CD4-positive, alpha-beta T cell treated with Interleukin-15 for 1 hour (primary cell): ENCODE measurements at regions not wholly inside any gene's neighbourhood (a gene's known extent, or its start where the extent isn't known, plus 50 kb on each side); places are given as distances from the start of the nearest gene placed in this dataset.
"Not testable (repeated sequence)": the region's sequence is repeated elsewhere in the genome, so short reads cannot be mapped to it uniquely, and the experiment has no call there.

Experiments
- DNase-seq: peaks from one replicate; pipeline ENCODE4 v3.0.0-alpha.2; 2020

GRCh38 chr20:26091921-26092320, 395.3 kb upstream of the ZNF337 start:
- not testable (repeated sequence) for DNase-seq

- DNase-seq: not testable (repeated sequence)
Measured at GRCh38 chr20:26086195-26086594, 389.5 kb upstream of the ZNF337 start.

- not testable (repeated sequence) for DNase-seq
Measured at GRCh38 chr20:26073972-26074371, 377.3 kb upstream of the ZNF337 start.

- not testable (repeated sequence) for DNase-seq
Measured at GRCh38 chr20:26059324-26059723, 362.7 kb upstream of the ZNF337 start.

- not testable (repeated sequence) for DNase-seq
Measured at GRCh38 chr20:26058446-26058845, 361.8 kb upstream of the ZNF337 start.

GRCh38 chr20:26057135-26057752, 360.6 kb upstream of the ZNF337 start:
- not testable (repeated sequence) for DNase-seq

- not testable (repeated sequence) for DNase-seq
Measured at GRCh38 chr20:26025792-26026191, 329.1 kb upstream of the ZNF337 start.

GRCh38 chr20:26010942-26011276, 314.3 kb upstream of the ZNF337 start:
- DNase-seq: not testable (repeated sequence)

GRCh38 chr20:26010224-26010941, 313.7 kb upstream of the ZNF337 start:
- DNase-seq: not testable (repeated sequence)

GRCh38 chr20:26009402-26010223, 313.0 kb upstream of the ZNF337 start:
- DNase-seq: peak; percentile 73

- DNase-seq: not testable (repeated sequence)
Measured at GRCh38 chr20:26008026-26008425, 311.4 kb upstream of the ZNF337 start.

- DNase-seq: not testable (repeated sequence)
Measured at GRCh38 chr20:26006164-26006563, 309.5 kb upstream of the ZNF337 start.

GRCh38 chr20:26003959-26004358, 307.3 kb upstream of the ZNF337 start:
- DNase-seq: not testable (repeated sequence)

GRCh38 chr20:25997367-25998038, 300.9 kb upstream of the ZNF337 start:
- not testable (repeated sequence) for DNase-seq

- DNase-seq: no peak
Measured at GRCh38 chr20:25992146-25992545, 295.5 kb upstream of the ZNF337 start.

- DNase-seq: no peak
Measured at GRCh38 chr20:25991756-25992130, 295.1 kb upstream of the ZNF337 start.

- no peak for DNase-seq
Measured at GRCh38 chr20:25991051-25991755, 294.6 kb upstream of the ZNF337 start.

- not testable (repeated sequence) for DNase-seq
Measured at GRCh38 chr20:25989686-25990085, 293.0 kb upstream of the ZNF337 start.

GRCh38 chr20:25989196-25989595, 292.5 kb upstream of the ZNF337 start:
- no peak for DNase-seq

GRCh38 chr20:25987928-25988560, 291.4 kb upstream of the ZNF337 start:
- DNase-seq: not testable (repeated sequence)

- DNase-seq: peak; percentile 33
Measured at GRCh38 chr20:25987073-25987927, 290.6 kb upstream of the ZNF337 start.
